Neural progenitor cell (in vitro differentiated cells): ENCODE measurements at regions not wholly inside any gene's neighbourhood (a gene's known extent, or its start where the extent isn't known, plus 50 kb on each side); places are given as distances from the start of the nearest gene placed in this dataset.

Experiments used
- EZH2 ChIP-seq: fragments of 200-600 bp; sonication (generic); IDR thresholded peaks from 2 replicates; pipeline ENCODE4 v1.6.1; 2017; ENCODE audit warnings: antibody characterized with exemption, mild to moderate bottlenecking, moderate library complexity
- EZH2phosphoT487 ChIP-seq: fragments of 200-600 bp; sonication (generic); IDR thresholded peaks from 2 replicates; pipeline ENCODE4 v1.6.1; 2017; ENCODE audit warnings: antibody characterized with exemption
- TF ChIP-seq, protein P1 (sequence below): fragments of 200-600 bp; sonication (generic); IDR thresholded peaks from 2 replicates; pipeline ENCODE4 v1.5.1; 2017; ENCODE audit warnings: antibody characterized with exemption, mild to moderate bottlenecking

DNA sequence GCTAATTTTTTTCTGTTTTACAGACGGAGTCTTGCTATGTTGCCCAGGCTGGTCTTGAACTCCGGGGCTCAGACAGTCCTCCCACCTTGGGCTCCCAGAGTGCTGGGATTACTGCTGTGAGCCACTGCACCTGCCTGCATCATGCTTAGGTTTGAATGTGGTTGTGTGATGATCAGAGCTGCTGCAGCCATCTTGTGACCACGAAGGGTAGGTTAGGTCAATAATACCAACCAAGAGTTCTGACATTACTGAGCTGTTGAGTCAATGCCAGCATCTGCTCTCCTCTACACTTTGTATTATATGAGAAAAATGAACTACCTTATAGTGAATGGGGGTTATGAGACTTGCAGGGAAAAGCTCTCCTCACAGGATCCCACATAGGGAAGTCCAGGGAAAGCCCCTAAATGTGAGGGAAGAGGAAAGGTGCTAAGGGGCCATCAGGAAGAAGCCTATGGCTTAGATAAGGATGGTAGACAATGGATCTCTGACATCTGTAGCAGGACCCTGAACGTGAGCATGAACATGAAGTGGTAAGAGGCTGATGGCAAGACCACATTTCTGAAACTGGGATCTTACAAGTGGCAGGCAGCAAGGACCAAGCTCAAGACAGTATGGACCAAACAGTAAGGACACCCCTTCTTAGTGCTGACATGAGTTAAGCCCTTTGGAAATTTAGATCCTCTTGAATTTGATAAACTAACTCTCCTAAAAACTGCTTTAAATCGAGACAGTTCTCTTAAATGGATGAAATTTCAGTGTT lies 75.7 kb upstream of the ZNF169 start:
- TF ChIP-seq, protein P1, sequence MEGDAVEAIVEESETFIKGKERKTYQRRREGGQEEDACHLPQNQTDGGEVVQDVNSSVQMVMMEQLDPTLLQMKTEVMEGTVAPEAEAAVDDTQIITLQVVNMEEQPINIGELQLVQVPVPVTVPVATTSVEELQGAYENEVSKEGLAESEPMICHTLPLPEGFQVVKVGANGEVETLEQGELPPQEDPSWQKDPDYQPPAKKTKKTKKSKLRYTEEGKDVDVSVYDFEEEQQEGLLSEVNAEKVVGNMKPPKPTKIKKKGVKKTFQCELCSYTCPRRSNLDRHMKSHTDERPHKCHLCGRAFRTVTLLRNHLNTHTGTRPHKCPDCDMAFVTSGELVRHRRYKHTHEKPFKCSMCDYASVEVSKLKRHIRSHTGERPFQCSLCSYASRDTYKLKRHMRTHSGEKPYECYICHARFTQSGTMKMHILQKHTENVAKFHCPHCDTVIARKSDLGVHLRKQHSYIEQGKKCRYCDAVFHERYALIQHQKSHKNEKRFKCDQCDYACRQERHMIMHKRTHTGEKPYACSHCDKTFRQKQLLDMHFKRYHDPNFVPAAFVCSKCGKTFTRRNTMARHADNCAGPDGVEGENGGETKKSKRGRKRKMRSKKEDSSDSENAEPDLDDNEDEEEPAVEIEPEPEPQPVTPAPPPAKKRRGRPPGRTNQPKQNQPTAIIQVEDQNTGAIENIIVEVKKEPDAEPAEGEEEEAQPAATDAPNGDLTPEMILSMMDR: no peak
- no peak for TF ChIP-seq EZH2
- no peak for TF ChIP-seq EZH2phosphoT487
